A549 (cell line): ENCODE measurements at regions not wholly inside any gene's neighbourhood (a gene's known extent, or its start where the extent isn't known, plus 50 kb on each side); places are given as distances from the start of the nearest gene placed in this dataset.

ENCODE experiments used
- ATAC-seq, 2 experiments: fragments of 200-7000 bp in 1 of 2; fragments of >200 bp in 1 of 2; cut with Nextera tagmentation in 1 of 2; cut with Tn5 transposase in 1 of 2; 3 replicates each; pipeline versions ENCODE4 v1.8.0 to v1.9.1; 2018 to 2020; ENCODE audit warnings: mild to moderate bottlenecking in 1 of 2, moderate library complexity in 1 of 2
- CTCF ChIA-PET: fragments of 300-600 bp; sonication (Branson Sonifier 250); formaldehyde crosslinking; extraction: SDS; loops from one replicate; lab custom pipeline; 2021; ENCODE audit warnings: antibody characterized with exemption, inconsistent platforms; lab: Yijun Ruan, JAX
- POLR2A ChIA-PET: fragments of 350-600 bp; formaldehyde crosslinking; extraction: SDS; loops from one replicate; lab custom pipeline; 2021; ENCODE audit warnings: antibody characterized with exemption, inconsistent platforms; lab: Yijun Ruan, JAX
- DNase-seq, 2 experiments: peaks; one replicate each; pipeline versions ENCODE4 v3.0.0 to v3.0.0-alpha.2; 2011 to 2016; ENCODE audit warnings: low read depth in 1 of 2, low spot score in 1 of 2
- FAIRE-seq: peaks from 2 replicates; lab custom pipeline; 2011; peaks lifted over from hg19 to GRCh38; lab: Jason Lieb, UNC
- H3K27ac ChIP-seq, 2 experiments: fragments of >200 bp; sonication (Bioruptor Twin); formaldehyde crosslinking; 3 replicates each; pipeline ENCODE4 v1.5.1; 2016 to 2017
- H3K4me1 ChIP-seq: fragments of >200 bp; sonication (Bioruptor Twin); formaldehyde crosslinking; 3 replicates; pipeline ENCODE4 v1.6.1; 2016
- H3K4me2 ChIP-seq: fragments of >200 bp; sonication (Bioruptor Twin); formaldehyde crosslinking; 3 replicates; pipeline ENCODE4 v1.6.1; 2016
- H3K4me3 ChIP-seq: fragments of >200 bp; sonication (Bioruptor Twin); formaldehyde crosslinking; 3 replicates; pipeline ENCODE4 v1.5.1; 2016
- H3K9me3 ChIP-seq: fragments of >200 bp; sonication (Bioruptor Twin); formaldehyde crosslinking; 3 replicates; pipeline ENCODE4 v1.6.1; 2016
- BHLHE40 ChIP-seq: IDR thresholded peaks from 2 replicates; pipeline ENCODE4 v1.6.1; 2012; ENCODE audit warnings: low read depth, low read length, inconsistent platforms
- CBX2 ChIP-seq: fragments of 200-600 bp; sonication (generic); IDR thresholded peaks from 2 replicates; pipeline ENCODE4 v1.6.1; 2016; ENCODE audit warnings: low read depth, mild to moderate bottlenecking, borderline replicate concordance
- CEBPB ChIP-seq, 2 experiments: fragments of >200 bp in 1 of 2; sonication (Bioruptor Twin) in 1 of 2; formaldehyde crosslinking in 1 of 2; IDR thresholded peaks; 2 replicates each; pipeline ENCODE4 v1.6.1; 2012 to 2016
- CHD2 ChIP-seq: fragments of 150-350 bp; IDR thresholded peaks from 2 replicates; pipeline ENCODE4 v1.6.1; 2014; ENCODE audit warnings: low read length; ENCODE audit not compliant: partially characterized antibody
- CTCF ChIP-seq: fragments of >200 bp; sonication (Bioruptor Twin); formaldehyde crosslinking; IDR thresholded peaks from 3 replicates; pipeline ENCODE4 v1.5.1; 2016
- E2F6 ChIP-seq: IDR thresholded peaks from 2 replicates; pipeline ENCODE4 v1.6.1; 2012; ENCODE audit warnings: low read depth, borderline replicate concordance
- EHF ChIP-seq: fragments of 250-450 bp; sonication (Bioruptor Pico); IDR thresholded peaks from 2 replicates; pipeline ENCODE4 v1.5.0; 2020; ENCODE audit warnings: mild to moderate bottlenecking
- HOXB13 ChIP-seq: fragments of 250-450 bp; sonication (Bioruptor Pico); IDR thresholded peaks from 2 replicates; pipeline ENCODE4 v1.5.0; 2020; ENCODE audit warnings: low read depth, mild to moderate bottlenecking, moderate library complexity
- MAX ChIP-seq: IDR thresholded peaks from 2 replicates; pipeline ENCODE4 v1.6.1; 2012
- MAZ ChIP-seq: fragments of 150-350 bp; IDR thresholded peaks from 2 replicates; pipeline ENCODE4 v1.6.1; 2014; ENCODE audit warnings: antibody characterized with exemption, low read depth, low read length, borderline replicate concordance
- NFE2L2 ChIP-seq: fragments of 150-350 bp; conservative IDR thresholded peaks from 2 replicates; pipeline ENCODE4 v1.6.1; 2014; ENCODE audit warnings: low read length
- NPAS2 ChIP-seq: fragments of 250-450 bp; sonication (Bioruptor Pico); IDR thresholded peaks from 2 replicates; pipeline ENCODE4 v1.8.0; 2022; ENCODE audit warnings: mild to moderate bottlenecking, moderate library complexity, borderline replicate concordance
- NR3C1 ChIP-seq: fragments of >200 bp; sonication (Bioruptor Twin); formaldehyde crosslinking; IDR thresholded peaks from 3 replicates; pipeline ENCODE4 v1.6.1; 2017
- PHF8 ChIP-seq: fragments of 200-600 bp; sonication (generic); IDR thresholded peaks from 2 replicates; pipeline ENCODE4 v1.6.1; 2016; ENCODE audit warnings: low read depth, mild to moderate bottlenecking, antibody characterized with exemption, moderate library complexity, borderline replicate concordance
- REST ChIP-seq: fragments of 200-600 bp; sonication (generic); IDR thresholded peaks from 2 replicates; pipeline ENCODE4 v1.6.1; 2016; ENCODE audit warnings: antibody characterized with exemption, mild to moderate bottlenecking, moderate library complexity
- TP53 ChIP-seq: fragments of 250-450 bp; sonication (Bioruptor Pico); IDR thresholded peaks from 2 replicates; pipeline ENCODE4 v1.5.0; 2021; ENCODE audit warnings: mild to moderate bottlenecking, moderate library complexity
- USF2 ChIP-seq: fragments of 450-650 bp; IDR thresholded peaks from 2 replicates; pipeline ENCODE4 v1.6.1; 2014; ENCODE audit warnings: antibody characterized with exemption
- ZSCAN20 ChIP-seq: fragments of 250-450 bp; sonication (Bioruptor Pico); IDR thresholded peaks from 2 replicates; pipeline ENCODE4 v1.8.0; 2022; ENCODE audit warnings: mild to moderate bottlenecking, moderate library complexity
- WGBS: methylation state at CpG from one replicate; pipeline ENCODE4 v1.1.6; 2017; ENCODE audit errors: missing lambda C conversion rate; 5-methylcytosine and 5-hydroxymethylcytosine counted together

- TF ChIP-seq CTCF, result no peak
- TF ChIP-seq USF2, result no peak
- no peak for TF ChIP-seq PHF8
These were observed 366.1 kb downstream of the SHANK2 start (continued) for GRCh38 chr11:70886256-70886655.

- no peak for TF ChIP-seq BHLHE40
- no peak overlapping the region for H3K4me3 ChIP-seq
- no peaks in the 10 kb centered on the region for H3K9me3 ChIP-seq
- 88% methylated on average over 21 of the region's 21 CpGs for WGBS
- CTCF ChIA-PET, result interaction anchor here (0.7 kb wide), 1 partner anchor 54 kb away, joined by 4 read pairs; no protein-coding TSS in a partner anchor
- ATAC-seq (no peak), DNase-seq (no peak), FAIRE-seq (no peak)
- H3K4me1 ChIP-seq, result no peaks in the 10 kb centered on the region
- no peak overlapping the region for H3K27ac ChIP-seq
- POLR2A ChIA-PET, result no interaction called here
- H3K4me2 ChIP-seq, result no peak overlapping the region
These were observed 365.5 kb downstream of the SHANK2 start for GRCh38 chr11:70886676-70887541.

GRCh38 chr11:70887542-70887827, 364.9 kb downstream of the SHANK2 start:
- H3K9me3 ChIP-seq, result no peaks in the 10 kb centered on the region
- POLR2A ChIA-PET, result no interaction called here
- FAIRE-seq, result no peak
- TF ChIP-seq HOXB13 (no peak), MAZ (no peak), NR3C1 (no peak)
- TF ChIP-seq, all 56 proteins: peak for 0
- Histone ChIP-seq H3K4me1 (no peaks in the 10 kb centered on the region), H3K4me3 (no peak overlapping the region), H3K27ac (no peak overlapping the region), H3K4me2 (no peak overlapping the region)
- no peak for DNase-seq
- CTCF ChIA-PET, result no interaction called here
- no peak for ATAC-seq
- WGBS, result 74% methylated on average over 2 of the region's 2 CpGs

GRCh38 chr11:70888061-70888460, 364.3 kb downstream of the SHANK2 start:
- 94% methylated on average over 6 of the region's 6 CpGs for WGBS

More at GRCh38 chr11:70888061-70888460, 364.3 kb downstream of the SHANK2 start:
- TF ChIP-seq NPAS2 (CRISPR knock-in tag), result no peak
- TF ChIP-seq CTCF, result no peak
- TF ChIP-seq E2F6, result no peak
- no peak for TF ChIP-seq MAX
- no peak for TF ChIP-seq EHF
- TF ChIP-seq CBX2, result no peak
- TF ChIP-seq ZSCAN20 (CRISPR knock-in tag), result no peak
- TF ChIP-seq BHLHE40, result no peak
- TF ChIP-seq CEBPB (IDR thresholded peaks at IDR 0.05), result no peak
- no peak for TF ChIP-seq REST
- no peak for TF ChIP-seq NFE2L2
- TF ChIP-seq TP53 (CRISPR knock-in tag), result no peak
- no peak for TF ChIP-seq HOXB13
- TF ChIP-seq CHD2, result no peak
- TF ChIP-seq, all 56 proteins: peak for 0
- ChIA-PET CTCF (no interaction called here), POLR2A (no interaction called here)
- Histone ChIP-seq H3K4me3 (no peak overlapping the region), H3K4me2 (no peak overlapping the region), H3K9me3 (no peaks in the 10 kb centered on the region), H3K4me1 (no peaks in the 10 kb centered on the region), H3K27ac (no peak overlapping the region)
- DNase-seq (no peak), FAIRE-seq (no peak), ATAC-seq (no peak)
